ENCODE measurements at regions not wholly inside any gene's neighbourhood (a gene's known extent, or its start where the extent isn't known, plus 50 kb on each side); places are given as distances from the start of the nearest gene placed in this dataset.

DNA sequence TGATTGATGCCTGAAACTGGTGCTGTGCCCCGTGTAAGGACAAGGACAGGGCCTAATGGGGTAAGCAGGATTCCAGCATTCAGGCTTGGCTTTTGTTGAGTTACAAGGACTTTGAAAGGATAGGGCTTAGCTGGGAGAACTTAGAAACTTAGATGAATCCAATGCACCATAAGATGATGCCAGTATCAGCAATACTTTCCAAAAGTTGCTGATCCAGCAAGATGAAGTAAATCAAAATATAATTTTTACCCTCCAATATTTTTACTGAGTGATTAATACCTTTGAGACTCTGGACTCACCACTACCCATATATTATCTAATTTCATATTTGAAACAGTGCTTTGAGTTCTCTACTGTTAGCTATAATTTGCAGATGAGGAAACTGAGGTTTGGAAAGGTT, 354.5 kb upstream of the ATP5MC3 start:
- TF ChIP-seq, protein P1, sequence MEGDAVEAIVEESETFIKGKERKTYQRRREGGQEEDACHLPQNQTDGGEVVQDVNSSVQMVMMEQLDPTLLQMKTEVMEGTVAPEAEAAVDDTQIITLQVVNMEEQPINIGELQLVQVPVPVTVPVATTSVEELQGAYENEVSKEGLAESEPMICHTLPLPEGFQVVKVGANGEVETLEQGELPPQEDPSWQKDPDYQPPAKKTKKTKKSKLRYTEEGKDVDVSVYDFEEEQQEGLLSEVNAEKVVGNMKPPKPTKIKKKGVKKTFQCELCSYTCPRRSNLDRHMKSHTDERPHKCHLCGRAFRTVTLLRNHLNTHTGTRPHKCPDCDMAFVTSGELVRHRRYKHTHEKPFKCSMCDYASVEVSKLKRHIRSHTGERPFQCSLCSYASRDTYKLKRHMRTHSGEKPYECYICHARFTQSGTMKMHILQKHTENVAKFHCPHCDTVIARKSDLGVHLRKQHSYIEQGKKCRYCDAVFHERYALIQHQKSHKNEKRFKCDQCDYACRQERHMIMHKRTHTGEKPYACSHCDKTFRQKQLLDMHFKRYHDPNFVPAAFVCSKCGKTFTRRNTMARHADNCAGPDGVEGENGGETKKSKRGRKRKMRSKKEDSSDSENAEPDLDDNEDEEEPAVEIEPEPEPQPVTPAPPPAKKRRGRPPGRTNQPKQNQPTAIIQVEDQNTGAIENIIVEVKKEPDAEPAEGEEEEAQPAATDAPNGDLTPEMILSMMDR (conservative IDR thresholded peaks at IDR 0.05), result no peak
- no peak for TF ChIP-seq ZFX (IDR thresholded peaks at IDR 0.05)

All from C4-2B (cell line).